ENCODE measurements at regions not wholly inside any gene's neighbourhood (a gene's known extent, or its start where the extent isn't known, plus 50 kb on each side); places are given as distances from the start of the nearest gene placed in this dataset.

DNA sequence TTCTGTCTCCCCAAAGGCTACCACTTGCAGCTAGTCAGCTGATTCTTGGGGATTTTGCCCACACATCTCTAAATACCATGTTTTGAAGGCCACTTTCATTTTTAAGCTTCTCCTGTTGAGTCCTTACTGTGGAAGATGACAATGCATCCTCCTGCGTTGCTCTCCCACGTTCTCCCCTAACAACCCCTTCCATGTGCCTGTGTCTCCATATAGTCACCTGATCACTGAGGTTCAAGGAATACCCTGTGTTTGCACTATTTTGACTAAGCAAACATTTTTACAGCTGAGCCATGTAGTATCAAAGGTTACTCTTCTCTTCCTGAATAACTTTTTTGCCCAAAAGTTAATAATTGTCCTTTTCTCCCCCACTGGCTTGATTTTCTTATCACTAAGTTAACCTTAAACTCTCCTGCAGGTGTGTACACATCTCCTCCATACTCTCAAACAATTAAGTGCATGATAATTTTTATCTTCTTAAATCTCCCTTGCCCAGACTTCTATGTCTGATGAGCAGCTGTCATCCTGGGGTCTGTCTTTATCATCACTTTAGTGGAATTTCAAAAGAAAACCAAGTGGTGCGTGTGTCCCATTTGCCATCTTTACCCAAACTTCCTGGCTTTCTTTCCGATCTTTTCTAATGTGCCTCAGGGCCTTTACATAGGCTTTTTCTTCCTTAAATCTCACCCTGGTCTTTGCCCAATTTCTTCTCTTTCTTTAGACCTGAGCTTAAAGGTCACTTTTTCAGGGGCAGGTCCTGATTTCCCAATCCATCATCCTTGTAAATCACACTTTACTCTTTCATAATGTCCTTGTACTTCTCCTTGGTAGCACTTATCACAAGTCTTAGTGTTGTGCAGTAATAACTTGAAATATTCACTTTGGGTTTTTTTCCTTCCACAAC, 85.2 kb upstream of the SPATS2L start:
- TF ChIP-seq POLR2A (IDR thresholded peaks at IDR 0.05; ENCODE audit: low read depth, low read length) (no peak), MYC (IDR thresholded peaks at IDR 0.05; ENCODE audit: low read depth, low read length) (no peak)
- TF ChIP-seq, protein P1, sequence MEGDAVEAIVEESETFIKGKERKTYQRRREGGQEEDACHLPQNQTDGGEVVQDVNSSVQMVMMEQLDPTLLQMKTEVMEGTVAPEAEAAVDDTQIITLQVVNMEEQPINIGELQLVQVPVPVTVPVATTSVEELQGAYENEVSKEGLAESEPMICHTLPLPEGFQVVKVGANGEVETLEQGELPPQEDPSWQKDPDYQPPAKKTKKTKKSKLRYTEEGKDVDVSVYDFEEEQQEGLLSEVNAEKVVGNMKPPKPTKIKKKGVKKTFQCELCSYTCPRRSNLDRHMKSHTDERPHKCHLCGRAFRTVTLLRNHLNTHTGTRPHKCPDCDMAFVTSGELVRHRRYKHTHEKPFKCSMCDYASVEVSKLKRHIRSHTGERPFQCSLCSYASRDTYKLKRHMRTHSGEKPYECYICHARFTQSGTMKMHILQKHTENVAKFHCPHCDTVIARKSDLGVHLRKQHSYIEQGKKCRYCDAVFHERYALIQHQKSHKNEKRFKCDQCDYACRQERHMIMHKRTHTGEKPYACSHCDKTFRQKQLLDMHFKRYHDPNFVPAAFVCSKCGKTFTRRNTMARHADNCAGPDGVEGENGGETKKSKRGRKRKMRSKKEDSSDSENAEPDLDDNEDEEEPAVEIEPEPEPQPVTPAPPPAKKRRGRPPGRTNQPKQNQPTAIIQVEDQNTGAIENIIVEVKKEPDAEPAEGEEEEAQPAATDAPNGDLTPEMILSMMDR (IDR thresholded peaks at IDR 0.05; ENCODE audit: extremely low read depth in 1 of 2, insufficient read depth in 1 of 2, low read depth in 1 of 2, low read length in 2 of 2): no peak

Measured in endothelial cell of umbilical vein (primary cell).